Testis (tissue), 2 donors: ENCODE measurements at regions not wholly inside any gene's neighbourhood (a gene's known extent, or its start where the extent isn't known, plus 50 kb on each side); places are given as distances from the start of the nearest gene placed in this dataset.

Source experiments
- CTCF ChIP-seq, 3 experiments: fragments of 450-650 bp in 2 of 3; fragments of 200-600 bp in 1 of 3; sonication (generic) in 1 of 3; IDR thresholded peaks; one replicate each; pipeline ENCODE4 v1.5.1; 2016 to 2019; ENCODE audit warnings: antibody characterized with exemption in 3 of 3, mild to moderate bottlenecking in 2 of 3, moderate library complexity in 1 of 3
- POLR2A ChIP-seq: fragments of 450-650 bp; IDR thresholded peaks from one replicate; pipeline ENCODE4 v1.6.1; 2017; ENCODE audit warnings: antibody characterized with exemption, mild to moderate bottlenecking, moderate library complexity

DNA sequence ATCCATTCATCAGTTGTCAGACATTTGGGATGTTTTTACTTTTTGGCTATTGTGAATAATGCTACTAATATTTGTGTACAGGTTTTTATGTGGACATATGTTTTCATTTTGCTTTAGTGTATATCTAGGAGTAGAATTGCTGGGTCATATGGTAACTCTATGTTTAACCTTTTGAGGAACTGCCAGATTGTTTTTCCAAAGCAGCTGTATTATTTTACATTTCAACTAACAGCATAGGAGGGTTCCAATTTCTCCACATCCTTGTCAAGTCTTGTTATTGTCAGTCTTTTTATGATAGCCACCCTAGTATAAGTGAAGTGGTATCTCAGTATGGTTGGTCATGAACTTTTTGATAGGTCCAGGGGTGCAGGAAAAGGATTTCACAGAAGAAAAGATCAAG, 114.5 kb upstream of the FAM9C start:
- TF ChIP-seq CTCF (IDR thresholded peaks at IDR 0.05) (no peak), POLR2A (no peak)
